ENCODE measurements at regions not wholly inside any gene's neighbourhood (a gene's known extent, or its start where the extent isn't known, plus 50 kb on each side); places are given as distances from the start of the nearest gene placed in this dataset.
"Not testable (repeated sequence)": the region's sequence is repeated elsewhere in the genome, so short reads cannot be mapped to it uniquely, and the experiment has no call there.

DNA sequence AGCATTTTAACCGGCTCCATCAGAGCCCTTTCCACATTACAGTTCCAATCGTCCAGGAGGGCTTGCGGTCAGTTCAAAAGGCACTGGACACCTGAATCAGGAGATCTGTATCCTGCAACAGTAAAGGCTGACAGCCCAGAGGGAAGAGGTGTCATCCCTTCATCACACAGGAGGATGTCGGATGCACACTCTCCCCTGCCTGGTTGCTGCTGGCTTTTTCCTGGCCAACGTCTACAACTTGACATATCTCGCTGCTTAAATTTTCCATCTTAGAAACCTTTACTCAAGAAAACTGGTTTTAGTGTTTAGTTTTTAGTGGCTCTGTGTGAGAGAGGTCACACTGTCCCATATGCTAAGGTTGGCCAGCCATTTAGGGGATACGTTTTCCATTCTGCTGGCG is 78.7 kb upstream of the TNK2 start:
- not testable (repeated sequence) for H3K4me1 ChIP-seq (ENCODE audit: control insufficient read depth, insufficient read depth, low read length); H3K27me3 ChIP-seq (ENCODE audit: control insufficient read depth, insufficient read depth, low read length); H3K9me3 ChIP-seq (ENCODE audit: control insufficient read depth, insufficient read depth, low read length); H3K9ac ChIP-seq (ENCODE audit: low read depth, low read length); H3K27ac ChIP-seq (ENCODE audit: low read depth, low read length); H3K4me3 ChIP-seq (ENCODE audit: low read depth, low read length)
- peaks cover 14% of the 10 kb centered on the region for H3K36me3 ChIP-seq (ENCODE audit: control insufficient read depth, insufficient read depth, low read length)

- peaks cover 18% of the 10 kb centered on the region for H3K36me3 ChIP-seq (ENCODE audit: control insufficient read depth, insufficient read depth, low read length)
- not testable (repeated sequence) for H3K9ac ChIP-seq (ENCODE audit: low read depth, low read length); H3K27me3 ChIP-seq (ENCODE audit: control insufficient read depth, insufficient read depth, low read length); H3K27ac ChIP-seq (ENCODE audit: low read depth, low read length); H3K9me3 ChIP-seq (ENCODE audit: control insufficient read depth, insufficient read depth, low read length); H3K4me3 ChIP-seq (ENCODE audit: low read depth, low read length); H3K4me1 ChIP-seq (ENCODE audit: control insufficient read depth, insufficient read depth, low read length)
Observed at GRCh38 chr3:195986576-195986975, 78.2 kb upstream of the TNK2 start.

DNA sequence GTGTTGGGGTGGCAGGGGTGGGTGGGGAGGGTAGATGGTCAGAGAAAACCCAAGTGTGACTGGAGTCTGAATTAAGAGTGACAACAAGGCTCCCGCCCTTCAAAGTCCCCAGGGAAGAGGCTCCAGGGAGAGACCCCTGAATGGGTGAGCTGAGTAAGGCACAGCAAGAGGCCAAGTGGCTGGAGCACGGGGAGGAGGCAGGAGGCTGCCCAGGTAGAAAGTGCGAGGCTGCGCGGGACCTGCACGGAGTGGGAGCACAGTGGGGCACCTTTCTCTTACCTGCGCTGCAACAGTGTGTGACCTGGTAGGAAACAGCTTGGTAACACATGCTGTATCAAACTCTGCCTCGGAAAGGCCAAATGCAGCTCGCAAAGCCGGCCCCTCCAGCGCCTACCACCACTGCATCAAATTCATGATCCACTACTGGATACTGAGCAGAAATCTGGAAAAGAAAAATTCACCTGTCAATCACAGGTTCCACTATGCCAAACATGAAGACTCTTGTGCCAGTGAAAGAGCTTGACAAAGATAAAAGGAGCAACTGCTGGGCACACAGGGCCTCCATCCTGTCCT is 77.1 kb upstream of the TNK2 start:
- not testable (repeated sequence) for H3K4me1 ChIP-seq (ENCODE audit: control insufficient read depth, insufficient read depth, low read length); H3K9ac ChIP-seq (ENCODE audit: low read depth, low read length); H3K27ac ChIP-seq (ENCODE audit: low read depth, low read length); H3K27me3 ChIP-seq (ENCODE audit: control insufficient read depth, insufficient read depth, low read length); H3K4me3 ChIP-seq (ENCODE audit: low read depth, low read length); H3K9me3 ChIP-seq (ENCODE audit: control insufficient read depth, insufficient read depth, low read length)
- peaks cover 18% of the 10 kb centered on the region for H3K36me3 ChIP-seq (ENCODE audit: control insufficient read depth, insufficient read depth, low read length)

GRCh38 chr3:195984392-195985030 is 76.2 kb upstream of the TNK2 start:
- not testable (repeated sequence) for H3K4me3 ChIP-seq (ENCODE audit: low read depth, low read length); H3K27me3 ChIP-seq (ENCODE audit: control insufficient read depth, insufficient read depth, low read length); H3K27ac ChIP-seq (ENCODE audit: low read depth, low read length); H3K9ac ChIP-seq (ENCODE audit: low read depth, low read length); H3K9me3 ChIP-seq (ENCODE audit: control insufficient read depth, insufficient read depth, low read length); H3K4me1 ChIP-seq (ENCODE audit: control insufficient read depth, insufficient read depth, low read length)
- H3K36me3 ChIP-seq (ENCODE audit: control insufficient read depth, insufficient read depth, low read length): peaks cover 21% of the 10 kb centered on the region

GRCh38 chr3:195983880-195984279 is 75.5 kb upstream of the TNK2 start:
- not testable (repeated sequence) for H3K27ac ChIP-seq (ENCODE audit: low read depth, low read length); H3K4me1 ChIP-seq (ENCODE audit: control insufficient read depth, insufficient read depth, low read length); H3K9ac ChIP-seq (ENCODE audit: low read depth, low read length); H3K27me3 ChIP-seq (ENCODE audit: control insufficient read depth, insufficient read depth, low read length); H3K4me3 ChIP-seq (ENCODE audit: low read depth, low read length); H3K9me3 ChIP-seq (ENCODE audit: control insufficient read depth, insufficient read depth, low read length)
- H3K36me3 ChIP-seq (ENCODE audit: control insufficient read depth, insufficient read depth, low read length): peaks cover 24% of the 10 kb centered on the region

DNA sequence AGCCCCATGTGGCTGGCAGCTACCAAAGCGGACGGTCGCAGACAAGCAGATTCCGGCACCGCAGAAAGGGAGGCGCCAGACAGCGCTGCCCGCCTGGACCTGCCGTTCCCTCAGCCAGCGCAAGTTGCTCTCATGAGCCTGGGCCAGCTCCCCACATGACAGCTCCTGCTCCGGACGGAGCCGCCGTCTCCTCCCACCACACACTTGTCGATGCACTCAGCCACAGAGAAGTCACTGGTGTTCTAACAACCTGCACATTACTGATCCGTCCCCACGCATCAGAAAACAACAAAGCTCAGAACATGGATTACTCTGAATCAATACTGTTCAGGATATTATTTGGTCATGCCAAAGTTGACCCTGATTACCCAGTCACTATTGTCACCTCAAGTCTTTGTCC is 74.4 kb upstream of the TNK2 start:
- not testable (repeated sequence) for H3K9ac ChIP-seq (ENCODE audit: low read depth, low read length); H3K27ac ChIP-seq (ENCODE audit: low read depth, low read length); H3K4me3 ChIP-seq (ENCODE audit: low read depth, low read length); H3K27me3 ChIP-seq (ENCODE audit: control insufficient read depth, insufficient read depth, low read length); H3K9me3 ChIP-seq (ENCODE audit: control insufficient read depth, insufficient read depth, low read length); H3K4me1 ChIP-seq (ENCODE audit: control insufficient read depth, insufficient read depth, low read length)
- H3K36me3 ChIP-seq (ENCODE audit: control insufficient read depth, insufficient read depth, low read length): peaks cover 26% of the 10 kb centered on the region

GRCh38 chr3:195981778-195982177 is 73.4 kb upstream of the TNK2 start:
- not testable (repeated sequence) for H3K9ac ChIP-seq (ENCODE audit: low read depth, low read length); H3K4me3 ChIP-seq (ENCODE audit: low read depth, low read length)

DNA sequence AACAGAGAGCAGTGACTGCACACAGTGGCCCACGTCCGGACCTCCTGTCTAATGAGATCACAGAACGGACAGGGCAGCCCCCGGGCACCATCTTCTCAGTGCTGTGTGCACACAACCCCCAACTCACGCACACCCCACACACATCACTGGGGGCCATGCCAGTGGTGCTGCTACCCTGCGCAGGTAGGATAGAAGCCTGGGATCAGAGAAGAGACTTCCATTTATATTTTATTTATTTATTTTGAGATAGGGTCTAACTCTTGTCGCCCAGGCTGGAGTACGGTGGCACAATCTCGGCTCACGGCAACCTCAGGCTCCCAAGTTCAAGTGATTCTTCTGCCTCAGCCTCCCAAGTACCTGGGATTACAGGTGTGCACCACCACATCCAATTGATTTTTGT is 71.5 kb upstream of the TNK2 start:
- not testable (repeated sequence) for H3K27ac ChIP-seq (ENCODE audit: low read depth, low read length); H3K27me3 ChIP-seq (ENCODE audit: control insufficient read depth, insufficient read depth, low read length); H3K9me3 ChIP-seq (ENCODE audit: control insufficient read depth, insufficient read depth, low read length); H3K4me3 ChIP-seq (ENCODE audit: low read depth, low read length); H3K9ac ChIP-seq (ENCODE audit: low read depth, low read length); H3K4me1 ChIP-seq (ENCODE audit: control insufficient read depth, insufficient read depth, low read length)
- peaks cover 39% of the 10 kb centered on the region for H3K36me3 ChIP-seq (ENCODE audit: control insufficient read depth, insufficient read depth, low read length)

More at GRCh38 chr3:195981778-195982177, 73.4 kb upstream of the TNK2 start:
- not testable (repeated sequence) for H3K4me1 ChIP-seq (ENCODE audit: control insufficient read depth, insufficient read depth, low read length); H3K9me3 ChIP-seq (ENCODE audit: control insufficient read depth, insufficient read depth, low read length); H3K27ac ChIP-seq (ENCODE audit: low read depth, low read length); H3K27me3 ChIP-seq (ENCODE audit: control insufficient read depth, insufficient read depth, low read length)
- peaks cover 27% of the 10 kb centered on the region for H3K36me3 ChIP-seq (ENCODE audit: control insufficient read depth, insufficient read depth, low read length)

DNA sequence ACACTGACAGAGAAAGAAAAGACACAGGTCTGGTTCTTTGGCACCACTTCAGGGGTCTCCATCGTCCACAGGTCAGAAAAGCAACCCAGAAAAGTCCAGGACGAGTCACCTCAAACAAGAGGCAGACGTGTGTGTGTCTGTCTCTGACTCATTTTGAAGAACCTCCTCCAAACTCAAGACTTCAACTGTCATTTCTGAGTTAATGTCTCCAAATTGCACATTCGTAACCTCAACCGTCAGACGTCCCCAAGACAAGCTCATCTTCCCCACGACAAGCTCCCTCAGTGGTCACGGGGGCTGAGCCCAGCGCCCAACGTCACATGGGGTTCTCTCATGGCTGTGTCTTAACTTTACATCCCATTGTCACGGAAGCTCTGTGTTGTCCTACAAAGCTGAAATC is 70.2 kb upstream of the TNK2 start:
- not testable (repeated sequence) for H3K4me3 ChIP-seq (ENCODE audit: low read depth, low read length); H3K9ac ChIP-seq (ENCODE audit: low read depth, low read length); H3K27ac ChIP-seq (ENCODE audit: low read depth, low read length); H3K4me1 ChIP-seq (ENCODE audit: control insufficient read depth, insufficient read depth, low read length); H3K27me3 ChIP-seq (ENCODE audit: control insufficient read depth, insufficient read depth, low read length); H3K9me3 ChIP-seq (ENCODE audit: control insufficient read depth, insufficient read depth, low read length)
- peaks cover 40% of the 10 kb centered on the region for H3K36me3 ChIP-seq (ENCODE audit: control insufficient read depth, insufficient read depth, low read length)

DNA sequence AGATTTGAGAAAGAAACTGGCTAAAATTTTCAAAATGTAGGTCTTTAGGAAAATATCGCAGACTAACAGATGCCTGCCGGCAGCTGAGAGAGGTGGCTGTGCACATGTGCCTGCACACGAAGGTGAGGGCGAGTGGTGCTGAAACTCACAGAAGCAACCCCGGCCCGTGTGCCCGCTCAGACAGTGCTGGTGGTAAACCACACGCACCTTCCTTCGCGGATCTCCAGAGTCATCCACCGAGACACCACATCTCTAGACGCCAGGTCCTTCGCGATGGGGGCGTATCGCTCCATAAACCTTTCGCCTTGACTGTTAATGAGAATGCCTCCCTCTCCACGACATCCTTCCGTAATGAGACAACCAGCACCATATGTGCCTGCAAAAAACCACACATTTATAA is 68.5 kb upstream of the TNK2 start:
- H3K4me3 ChIP-seq (ENCODE audit: low read depth, low read length); H3K27ac ChIP-seq (ENCODE audit: low read depth, low read length); H3K4me1 ChIP-seq (ENCODE audit: control insufficient read depth, insufficient read depth, low read length); H3K27me3 ChIP-seq (ENCODE audit: control insufficient read depth, insufficient read depth, low read length); H3K9ac ChIP-seq (ENCODE audit: low read depth, low read length); H3K9me3 ChIP-seq (ENCODE audit: control insufficient read depth, insufficient read depth, low read length): not testable (repeated sequence)
- peaks cover 39% of the 10 kb centered on the region for H3K36me3 ChIP-seq (ENCODE audit: control insufficient read depth, insufficient read depth, low read length)

GRCh38 chr3:195974281-195974680 is 65.9 kb upstream of the TNK2 start:
- not testable (repeated sequence) for H3K27ac ChIP-seq (ENCODE audit: low read depth, low read length); H3K9me3 ChIP-seq (ENCODE audit: control insufficient read depth, insufficient read depth, low read length); H3K9ac ChIP-seq (ENCODE audit: low read depth, low read length); H3K4me1 ChIP-seq (ENCODE audit: control insufficient read depth, insufficient read depth, low read length); H3K4me3 ChIP-seq (ENCODE audit: low read depth, low read length); H3K27me3 ChIP-seq (ENCODE audit: control insufficient read depth, insufficient read depth, low read length)
- H3K36me3 ChIP-seq (ENCODE audit: control insufficient read depth, insufficient read depth, low read length): peaks cover 52% of the 10 kb centered on the region

- not testable (repeated sequence) for H3K9me3 ChIP-seq (ENCODE audit: control insufficient read depth, insufficient read depth, low read length); H3K4me3 ChIP-seq (ENCODE audit: low read depth, low read length); H3K27me3 ChIP-seq (ENCODE audit: control insufficient read depth, insufficient read depth, low read length); H3K9ac ChIP-seq (ENCODE audit: low read depth, low read length); H3K27ac ChIP-seq (ENCODE audit: low read depth, low read length); H3K4me1 ChIP-seq (ENCODE audit: control insufficient read depth, insufficient read depth, low read length)
- peaks cover 54% of the 10 kb centered on the region for H3K36me3 ChIP-seq (ENCODE audit: control insufficient read depth, insufficient read depth, low read length)
Observed at GRCh38 chr3:195970873-195971272, 62.5 kb upstream of the TNK2 start.

Measured in HUES48 (cell line).